Stimulated activated CD8-positive, alpha-beta memory T cell treated with anti-CD3 and anti-CD28 coated beads, Interleukin-12 subunit alpha, Interleukin-12 subunit beta, amount 100 ng/mL, for 24 hours (primary cell): ENCODE measurements at regions not wholly inside any gene's neighbourhood (a gene's known extent, or its start where the extent isn't known, plus 50 kb on each side); places are given as distances from the start of the nearest gene placed in this dataset.

ENCODE experiments used
- DNase-seq: peaks from one replicate; pipeline ENCODE4 v3.0.0-alpha.2; 2020; ENCODE audit errors: extremely low read depth

DNA sequence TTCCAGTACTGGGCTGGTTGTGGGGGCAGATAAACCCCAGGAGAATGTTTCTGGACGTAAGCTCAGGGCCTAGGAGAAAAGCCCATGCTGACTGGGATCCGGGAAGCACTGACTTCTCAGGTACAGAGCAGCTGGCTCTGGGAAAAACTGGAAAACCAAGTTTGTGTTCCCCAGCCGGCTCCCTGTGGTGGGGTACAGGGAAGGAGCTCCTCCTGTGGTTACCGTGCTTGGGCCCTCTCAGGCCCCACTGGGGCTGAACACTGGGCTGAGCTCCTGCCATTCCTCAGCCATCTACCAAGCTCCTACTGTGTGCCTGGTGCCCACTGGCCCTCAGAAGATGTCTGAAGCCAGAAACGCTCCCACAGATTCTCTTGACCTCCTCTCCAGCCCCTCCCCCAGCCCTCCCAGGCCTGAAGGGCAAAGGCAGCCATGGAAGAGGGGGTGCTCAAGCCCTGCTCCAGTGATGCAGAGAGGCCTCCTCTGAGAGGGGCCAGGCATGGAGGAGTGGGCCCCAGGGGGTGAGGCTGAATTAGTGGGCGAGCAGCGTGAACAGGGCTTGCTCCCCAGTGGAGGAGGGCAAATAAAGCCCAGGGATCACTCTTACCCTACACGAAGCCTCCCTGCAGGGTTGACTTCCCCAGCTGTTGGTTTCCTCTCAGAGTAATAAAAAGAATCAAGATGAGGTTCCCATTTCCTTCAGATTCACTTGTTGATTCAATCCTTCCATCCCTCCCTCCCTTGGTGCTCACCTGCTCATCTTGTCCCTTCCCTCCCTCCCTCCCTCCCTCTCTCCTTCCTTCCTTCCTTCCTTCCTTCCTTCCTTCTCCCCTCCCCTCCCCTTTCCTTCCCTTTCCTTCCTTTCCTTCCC lies 100.0 kb downstream of the VEGFA start:
- DNase-seq = no peak

DNA sequence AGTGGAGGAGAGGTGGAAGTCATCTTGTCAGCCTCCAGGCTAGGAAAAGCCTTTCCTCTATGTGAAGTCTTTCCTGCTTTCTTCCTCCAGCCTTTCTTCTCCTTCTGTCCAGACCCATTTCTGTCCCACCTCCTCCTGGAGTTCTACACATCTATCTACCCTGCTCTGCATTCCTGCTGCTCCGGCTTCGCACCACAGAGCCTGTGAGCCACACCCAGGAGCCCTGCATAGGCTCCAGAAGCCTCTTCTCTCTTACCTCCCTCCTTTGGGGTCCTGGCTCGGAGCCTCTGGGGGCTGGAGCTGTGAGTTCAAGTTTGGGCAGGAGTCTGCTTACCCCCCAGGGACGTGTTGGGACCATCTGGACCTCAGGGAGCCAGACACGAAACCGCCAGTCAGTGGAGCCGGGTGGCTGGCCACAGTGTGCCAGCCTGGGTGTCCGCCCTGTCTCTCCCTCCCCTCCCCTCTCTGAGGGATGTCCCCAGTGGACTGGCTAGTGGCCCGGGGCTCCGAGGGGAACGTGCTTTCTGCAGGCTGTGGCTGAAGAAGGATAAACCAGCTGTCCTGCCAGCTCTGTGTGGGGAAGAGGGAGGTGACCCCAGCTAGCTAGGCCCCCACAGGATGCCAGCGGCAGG lies 99.2 kb downstream of the VEGFA start:
- DNase-seq = no peak

DNA sequence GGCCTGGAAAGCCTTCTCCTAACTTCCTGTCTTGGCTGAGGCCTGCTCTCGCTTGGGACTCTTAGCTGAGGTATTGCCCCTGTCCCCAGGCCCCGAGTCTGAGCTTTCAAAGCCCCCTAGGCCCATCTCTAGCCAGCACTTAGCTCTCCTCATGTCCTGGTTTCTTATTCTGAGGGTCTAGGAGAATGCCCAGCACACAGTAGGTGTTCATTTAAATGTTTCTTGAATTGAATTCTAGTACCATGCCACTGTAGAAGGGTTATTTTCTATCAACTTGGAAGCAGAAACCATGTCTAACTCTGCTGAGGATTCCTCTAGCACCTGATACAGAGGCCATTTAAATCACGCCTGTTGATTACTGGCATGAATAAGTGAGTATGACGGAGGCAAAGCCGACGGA lies 98.5 kb downstream of the VEGFA start:
- DNase-seq = no peak

DNA sequence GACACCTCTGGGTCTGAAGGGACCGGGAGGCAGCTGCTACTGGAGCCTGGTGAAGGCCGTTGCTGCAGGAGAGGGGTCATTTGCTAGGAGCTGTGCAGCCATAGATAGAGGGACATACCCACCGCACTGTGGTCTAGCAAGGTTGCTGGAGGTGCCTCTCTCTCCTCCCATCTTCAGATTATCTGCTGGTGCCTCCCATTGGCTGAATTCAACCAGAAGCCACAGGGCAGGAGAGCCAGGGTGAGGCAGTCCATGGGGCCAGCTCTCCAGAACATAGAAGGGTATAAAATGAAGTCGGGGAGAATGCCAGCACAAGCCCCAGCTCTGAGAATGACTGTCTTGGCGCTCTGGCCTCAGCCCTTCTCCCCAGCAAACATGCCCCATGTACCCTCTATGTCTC lies 98.0 kb downstream of the VEGFA start:
- no peak for DNase-seq

DNA sequence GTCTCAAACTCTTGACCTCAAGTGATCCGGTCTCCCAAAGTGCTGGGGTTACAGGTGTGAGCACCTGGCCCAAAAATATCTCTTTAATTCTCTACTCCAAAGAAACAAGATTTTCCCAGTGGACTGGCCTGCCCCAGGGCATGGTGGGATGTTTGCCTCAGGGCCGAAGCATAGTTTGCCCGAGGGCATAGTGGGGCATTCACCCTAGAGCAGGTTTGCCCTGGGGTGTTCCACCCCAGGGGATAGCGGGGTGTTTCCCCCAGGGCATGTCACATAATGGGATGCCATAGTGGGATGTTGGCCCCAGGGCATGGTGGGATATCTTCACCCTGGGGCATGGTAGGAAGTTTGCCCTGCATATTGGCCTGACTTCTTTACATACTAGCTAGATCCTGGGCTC lies 97.2 kb downstream of the VEGFA start:
- DNase-seq = no peak

DNA sequence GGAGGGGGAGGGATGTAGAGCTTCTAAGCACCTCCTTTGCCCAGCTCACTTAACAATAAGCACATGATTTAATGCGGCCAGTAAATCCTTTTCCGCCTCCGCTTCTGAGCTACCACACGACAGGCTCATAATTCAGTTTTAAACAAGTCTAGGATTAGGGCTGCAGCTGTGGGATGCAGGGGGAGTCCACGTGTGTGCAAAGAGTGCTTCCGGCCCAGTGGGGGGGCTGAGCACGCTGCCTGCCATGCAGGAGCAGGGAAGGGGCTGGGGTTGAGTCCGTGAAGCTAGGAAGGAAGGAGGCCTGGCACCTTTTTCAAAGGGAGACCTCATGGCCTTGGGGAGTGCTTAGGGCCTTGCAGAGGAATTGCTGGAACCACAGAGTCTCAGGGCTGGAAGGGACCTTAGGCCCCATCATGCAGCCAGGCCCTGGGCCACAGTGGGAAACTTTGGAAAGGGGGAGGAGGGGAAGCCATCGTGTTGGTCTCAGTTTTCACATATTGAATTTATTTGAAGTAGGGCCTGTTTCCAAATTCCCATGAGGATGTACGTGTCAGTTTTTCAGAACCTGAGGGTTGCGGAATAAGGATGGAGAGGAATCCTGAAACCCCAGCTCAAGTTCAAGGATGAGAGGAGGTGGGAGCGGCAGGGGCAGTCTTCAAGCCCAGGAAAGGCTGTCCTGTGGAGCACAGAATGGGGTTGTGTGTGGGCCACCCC lies 96.1 kb downstream of the VEGFA start:
- DNase-seq = no peak

DNA sequence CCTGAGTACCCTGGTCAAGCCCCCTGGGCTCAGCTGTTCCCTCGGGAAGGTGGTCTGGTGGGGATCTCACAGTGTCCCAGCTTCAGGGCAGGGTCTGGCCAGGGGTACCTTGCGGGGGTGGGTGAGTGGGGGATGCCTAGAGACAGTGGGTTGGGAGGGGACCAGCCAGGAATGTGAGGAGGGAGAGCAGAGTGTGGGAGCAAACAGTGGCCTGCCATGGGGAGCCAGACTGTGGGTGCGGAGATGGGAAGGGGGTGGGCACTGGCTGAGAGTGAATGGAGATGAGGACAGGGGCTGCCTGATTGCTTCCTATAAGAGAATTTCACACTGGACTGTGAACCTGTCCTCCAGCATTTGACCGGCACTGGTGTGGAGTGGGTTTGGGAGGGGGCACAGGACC lies 95.1 kb downstream of the VEGFA start:
- DNase-seq = no peak

DNA sequence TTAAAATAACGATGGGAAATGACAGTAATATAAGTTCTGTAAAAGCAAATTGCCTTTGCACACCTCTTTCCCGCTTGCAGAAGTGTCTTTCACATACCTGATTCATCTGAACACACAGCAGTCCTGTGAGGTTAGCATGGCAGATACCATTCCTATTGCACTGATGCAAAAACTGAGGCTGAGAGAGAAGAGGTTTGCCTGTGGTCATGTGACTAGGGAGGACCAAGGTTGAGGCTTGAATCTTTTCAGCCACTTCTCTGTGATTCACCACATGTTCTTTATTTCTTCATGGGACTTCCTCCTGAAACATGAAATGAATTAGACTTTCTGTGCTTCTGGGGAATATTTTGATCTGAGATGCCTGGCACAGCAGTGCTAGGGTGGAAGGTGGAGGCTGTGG lies 92.9 kb downstream of the VEGFA start:
- DNase-seq = no peak

DNA sequence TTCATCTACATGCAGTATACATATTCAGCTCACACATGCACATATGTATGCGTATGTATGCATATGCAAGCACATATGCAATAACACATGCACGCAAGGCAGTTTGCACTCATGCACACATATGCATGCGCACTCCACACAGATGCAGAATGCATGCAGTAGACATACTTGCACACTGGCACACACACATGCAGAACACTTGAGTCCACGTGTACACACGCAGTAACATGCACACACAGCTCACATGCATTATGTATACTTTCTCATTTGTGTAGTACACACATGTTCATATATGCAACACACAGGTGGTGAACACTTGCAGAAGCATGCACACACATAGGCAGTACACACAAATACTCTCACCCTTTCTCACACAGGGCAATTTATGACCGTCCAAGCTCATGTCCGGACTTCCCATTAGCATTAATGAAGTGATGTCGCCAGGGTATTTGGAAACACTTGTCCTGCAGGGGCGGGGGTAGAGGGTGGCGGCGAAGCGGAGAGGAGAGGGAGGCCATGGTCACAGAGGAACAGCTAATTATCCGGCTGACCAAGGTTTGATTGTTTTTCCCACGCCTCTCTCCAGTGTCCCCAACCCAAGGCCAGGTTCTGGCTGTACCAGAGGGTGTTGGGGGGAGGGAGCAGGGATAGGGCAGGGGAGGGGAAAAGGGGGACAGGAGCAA lies 91.3 kb downstream of the VEGFA start:
- DNase-seq = no peak

DNA sequence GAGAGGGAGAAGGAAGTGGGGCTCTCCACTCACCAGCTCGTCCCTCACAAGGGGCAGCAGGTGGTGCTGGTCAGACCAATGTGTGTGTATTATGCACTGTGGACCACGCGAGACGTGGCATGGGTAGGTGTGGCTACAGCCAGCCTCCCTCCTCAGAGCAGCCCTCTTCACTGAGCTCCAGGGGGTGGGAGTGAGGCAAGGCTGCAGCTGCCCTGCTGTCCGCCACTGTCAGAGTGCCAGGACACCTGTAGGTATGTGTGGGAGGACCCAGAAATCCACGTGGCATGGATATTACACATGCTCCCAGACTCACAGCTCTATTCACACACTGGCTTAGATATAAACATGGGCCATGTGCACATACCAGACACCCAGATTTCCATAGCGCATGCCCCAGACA lies 90.3 kb downstream of the VEGFA start:
- DNase-seq = no peak

DNA sequence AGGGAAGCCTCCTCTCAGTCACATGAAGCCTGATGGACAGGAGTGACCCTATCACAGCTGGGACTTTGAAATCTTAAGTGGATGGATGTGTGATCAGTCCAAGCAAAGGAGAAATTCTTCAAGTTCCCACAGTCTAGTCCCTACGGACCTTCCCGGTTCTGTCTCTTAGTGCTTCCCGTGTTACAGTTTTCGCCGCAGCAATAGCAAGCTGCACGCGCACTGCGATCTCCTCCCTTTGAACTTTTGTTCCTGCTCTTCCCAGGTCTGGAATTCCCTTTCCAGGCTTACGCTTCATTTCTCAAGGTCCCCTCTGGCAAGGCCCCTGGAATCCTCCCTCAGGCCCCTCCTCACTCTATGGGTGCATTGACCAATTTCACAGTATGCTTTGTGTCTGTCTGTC lies 89.2 kb downstream of the VEGFA start:
- no peak for DNase-seq

DNA sequence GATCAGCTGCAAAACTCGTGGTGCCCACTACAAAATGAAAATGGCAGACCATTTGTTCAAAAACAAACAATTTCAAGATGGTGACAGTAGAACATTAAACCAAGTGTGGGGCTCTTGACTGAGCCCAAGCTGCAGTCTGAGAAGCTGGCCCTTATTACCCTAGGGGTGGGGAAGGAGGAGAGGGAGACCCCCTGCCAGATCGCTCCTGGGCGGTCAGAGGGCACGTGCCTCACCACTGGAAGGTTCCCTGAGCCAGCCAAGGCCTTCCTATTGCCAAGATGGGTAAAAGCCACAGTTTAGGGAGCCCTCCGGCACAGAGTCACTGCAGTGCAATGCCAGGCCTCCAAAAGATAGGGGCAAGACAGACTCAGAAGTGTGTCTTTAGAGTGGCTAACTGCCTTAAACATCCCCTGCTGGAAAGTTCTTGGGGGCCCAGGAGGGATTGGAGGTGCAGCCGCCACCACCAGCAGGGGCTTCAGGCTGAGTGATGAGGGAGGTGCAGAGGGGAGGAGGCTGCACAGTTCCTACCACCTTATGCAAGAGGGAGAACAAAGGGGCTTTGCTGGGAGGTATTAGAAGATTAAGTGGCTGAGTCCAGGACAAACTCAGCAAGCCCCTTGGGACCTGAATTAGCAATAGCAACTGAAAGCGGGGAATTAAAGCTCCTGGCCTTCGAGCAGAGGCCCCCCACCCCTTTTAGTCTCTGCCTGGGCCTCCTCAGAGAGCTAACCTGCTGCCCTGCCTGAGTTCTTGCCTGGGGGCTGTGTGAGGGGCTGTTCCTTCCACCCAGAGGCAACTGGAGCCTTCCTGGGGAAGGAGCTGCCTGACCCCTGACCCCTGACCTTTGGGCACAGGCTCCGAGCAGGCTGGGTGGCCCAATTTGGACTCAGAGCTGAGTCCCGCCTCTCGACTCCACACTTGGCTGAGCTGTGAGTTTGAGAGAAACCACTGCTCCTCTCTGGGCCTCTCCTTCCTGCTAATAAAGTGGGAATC lies 88.4 kb downstream of the VEGFA start:
- no peak for DNase-seq

DNA sequence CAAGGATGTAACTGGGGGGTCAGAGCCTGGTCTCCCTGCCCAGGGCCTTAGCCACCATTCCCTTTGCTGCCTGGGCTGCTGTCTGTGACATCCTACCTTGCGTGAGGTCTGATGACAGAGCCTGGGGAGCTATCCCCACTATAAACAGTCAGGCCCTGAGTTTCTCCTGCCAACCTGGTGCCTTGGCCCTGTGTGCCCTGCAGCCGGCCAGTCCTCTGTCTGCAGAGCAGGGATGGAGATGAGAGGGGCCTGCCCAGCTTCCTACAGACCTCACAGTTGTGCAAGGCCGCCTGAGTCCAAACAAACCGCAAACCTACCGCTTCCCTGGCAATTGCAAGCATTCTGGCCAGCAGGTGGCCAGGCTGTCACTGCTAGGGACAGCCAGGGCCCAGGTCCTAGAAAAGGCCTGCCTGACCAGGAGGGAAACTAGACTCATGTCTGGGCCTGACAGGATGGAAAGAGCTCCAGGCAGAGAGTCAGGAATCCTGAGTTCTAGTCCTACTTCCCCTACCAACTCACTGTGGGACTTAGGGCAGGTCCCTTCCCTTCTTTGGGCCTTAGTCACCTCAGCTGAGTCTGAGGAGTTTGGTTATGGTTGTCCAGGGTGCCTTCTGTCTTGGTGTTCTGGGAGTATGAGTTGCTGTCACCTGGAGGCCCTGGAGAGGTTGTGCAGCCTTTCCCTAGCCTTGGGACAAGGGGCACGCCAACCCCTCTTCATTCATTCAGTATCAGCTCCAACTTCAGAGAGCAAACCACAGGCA lies 86.2 kb downstream of the VEGFA start:
- no peak for DNase-seq

DNA sequence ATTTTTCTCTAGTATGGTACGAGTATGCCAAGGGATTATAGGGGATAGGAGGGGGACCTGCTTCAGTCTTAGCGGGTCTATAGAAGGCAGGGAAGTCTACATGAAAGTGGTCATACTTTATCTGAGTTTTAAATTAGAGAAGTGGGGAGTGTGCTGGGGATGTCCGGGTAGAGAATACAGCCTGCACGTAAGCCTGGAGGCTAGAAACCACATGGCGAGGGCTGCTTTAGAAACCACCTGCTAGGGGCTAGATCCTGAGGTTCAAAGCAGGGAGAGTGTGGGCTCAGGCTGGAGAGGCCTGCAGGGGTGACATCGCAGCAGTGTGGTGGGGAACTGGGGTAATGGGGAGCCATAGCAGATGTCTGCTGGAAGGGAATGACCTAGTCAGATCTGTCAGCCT lies 85.2 kb downstream of the VEGFA start:
- no peak for DNase-seq

DNA sequence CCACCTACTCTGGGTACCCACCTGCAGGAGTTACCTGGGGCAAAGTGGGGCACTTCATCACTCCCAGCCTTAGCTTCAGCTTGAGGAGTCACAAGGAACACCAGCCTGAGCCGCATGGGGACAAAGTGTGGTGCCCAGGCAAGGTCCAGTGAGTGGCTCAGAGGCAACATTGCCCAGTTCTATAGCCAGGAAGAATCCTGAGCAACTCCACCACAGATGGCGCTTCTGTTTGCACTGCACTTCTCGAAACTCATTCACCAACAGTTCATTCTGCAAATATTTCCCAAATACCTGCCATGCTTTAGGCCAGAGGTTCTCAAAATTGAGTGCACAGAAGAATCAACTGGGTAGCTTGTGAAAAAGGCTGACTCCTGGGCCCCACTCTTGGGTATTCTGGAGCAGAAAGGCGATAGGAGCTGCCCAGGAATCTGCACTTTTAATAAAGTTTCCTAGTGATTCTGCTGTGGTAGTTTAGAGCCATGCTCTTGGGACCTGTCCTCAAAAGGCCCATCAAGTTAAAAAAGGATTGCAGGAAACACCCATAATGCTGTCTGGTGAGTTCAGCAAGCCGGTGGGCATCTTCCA lies 83.1 kb downstream of the VEGFA start:
- DNase-seq = no peak

DNA sequence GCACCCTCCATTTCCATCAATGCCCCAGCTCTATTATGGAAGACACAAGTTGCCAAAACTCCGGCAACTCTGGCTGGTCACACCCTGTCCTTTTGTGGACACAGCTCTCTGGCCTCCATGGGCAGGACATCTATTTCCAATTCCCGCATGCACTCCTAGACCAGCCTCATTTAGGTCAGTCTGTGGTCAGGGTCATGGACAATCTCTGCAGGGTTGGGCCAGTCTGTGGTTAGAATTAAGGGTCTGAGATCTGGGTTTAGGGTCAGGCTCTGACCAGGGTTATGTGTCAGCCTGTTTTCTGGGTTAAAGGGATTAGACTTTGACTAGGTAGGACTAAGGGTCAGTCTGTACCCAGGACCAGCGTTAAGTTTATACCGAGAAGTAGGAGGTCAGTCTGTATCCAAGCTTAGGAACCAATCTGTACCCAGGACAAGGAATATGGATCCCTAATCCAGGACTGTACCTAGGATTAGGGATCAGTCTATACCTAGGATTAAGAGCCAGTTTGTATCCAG lies 82.4 kb downstream of the VEGFA start:
- DNase-seq = no peak

DNA sequence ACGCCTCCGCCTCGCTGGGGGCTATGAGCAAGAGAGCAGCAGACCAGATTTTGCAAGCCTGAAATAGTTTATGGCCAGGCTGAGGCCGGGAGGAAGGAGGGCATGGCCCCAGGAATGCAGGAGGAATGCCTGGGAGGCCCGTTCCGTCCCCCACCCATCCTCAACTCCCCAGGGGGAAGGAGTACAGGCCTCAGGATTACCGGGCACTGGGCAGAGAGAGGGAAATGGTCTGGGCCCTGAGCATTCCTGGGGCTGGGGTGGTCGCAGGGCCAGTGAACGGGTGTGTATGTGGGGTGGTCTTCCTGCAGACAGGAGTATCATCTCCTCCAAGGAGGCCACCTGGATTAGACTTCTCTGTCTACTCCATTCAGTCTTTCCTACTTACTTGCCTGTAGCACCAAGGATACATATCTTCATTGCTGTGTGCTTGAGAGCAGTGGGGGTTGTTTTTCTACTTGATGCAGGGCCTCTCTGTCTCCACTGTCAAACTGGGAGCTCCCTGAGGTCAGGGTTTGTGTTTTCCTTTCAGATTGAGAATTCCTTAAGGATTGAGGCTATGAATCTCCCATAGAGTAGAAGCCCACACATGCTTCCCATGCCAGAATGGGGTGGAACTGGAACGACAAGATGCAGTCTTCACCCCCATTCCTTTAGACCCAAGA lies 81.3 kb downstream of the VEGFA start:
- no peak for DNase-seq

DNA sequence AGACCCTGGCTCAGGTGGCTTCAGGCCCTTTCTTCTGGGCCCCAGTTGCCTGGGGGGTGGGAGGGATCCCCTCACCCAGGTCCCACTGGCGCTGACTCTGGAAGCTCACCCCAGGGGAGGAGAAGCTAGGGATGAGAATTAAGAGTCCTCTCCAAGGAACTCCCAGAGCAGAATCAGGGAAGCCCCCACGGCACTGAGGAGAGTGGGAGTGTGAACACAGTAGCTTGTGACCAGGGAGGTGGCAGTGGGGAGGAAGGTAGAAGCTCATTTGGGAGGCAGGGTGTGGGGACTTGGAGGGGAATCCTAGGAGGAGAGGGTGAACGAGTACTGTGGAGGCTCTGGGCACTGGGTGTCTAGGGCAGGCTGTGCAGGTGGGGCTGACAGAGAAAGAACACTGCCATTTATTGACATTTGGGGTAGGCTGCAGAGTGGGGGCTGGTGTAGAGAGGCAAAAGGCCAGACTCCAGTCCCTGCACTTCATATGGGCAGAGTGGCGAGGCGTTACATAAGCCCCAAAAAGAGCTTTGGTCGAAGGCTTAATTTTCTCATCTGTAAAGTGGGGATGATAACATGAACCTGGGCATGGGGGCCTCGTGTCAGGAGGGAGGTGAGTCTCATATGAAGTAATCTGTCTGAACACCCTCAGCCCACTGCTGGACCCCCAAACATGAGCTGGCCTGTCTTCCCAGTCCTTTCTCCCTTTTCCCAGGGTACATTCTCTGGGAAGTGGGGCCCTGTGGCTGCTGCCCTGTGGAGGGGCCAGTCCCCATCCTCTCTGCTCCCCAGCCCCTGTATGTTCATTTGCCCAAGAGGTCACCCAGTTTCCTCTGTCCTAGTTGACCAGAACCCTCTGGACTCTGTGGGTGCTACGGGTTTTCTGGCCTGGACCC lies 80.5 kb downstream of the VEGFA start:
- DNase-seq = no peak
